Stimulated activated naive CD8-positive, alpha-beta T cell treated with anti-CD3 and anti-CD28 coated beads, Interleukin-15, Interleukin-2, amounts not matched to agents 100 ng/mL and 50 ng/mL, for 24 hours (primary cell): ENCODE measurements at regions not wholly inside any gene's neighbourhood (a gene's known extent, or its start where the extent isn't known, plus 50 kb on each side); places are given as distances from the start of the nearest gene placed in this dataset.

ENCODE experiments used
- H3K27ac Mint-ChIP-seq: one replicate; pipeline ENCODE4 v1.8.0; 2021; ENCODE audit warnings: mild to moderate bottlenecking, mixed read lengths
- H3K27me3 Mint-ChIP-seq: one replicate; pipeline ENCODE4 v1.8.0; 2021; ENCODE audit warnings: mixed read lengths
- H3K36me3 Mint-ChIP-seq: one replicate; pipeline ENCODE4 v1.8.0; 2021; ENCODE audit warnings: low read depth, mixed read lengths
- H3K4me1 Mint-ChIP-seq: one replicate; pipeline ENCODE4 v1.8.0; 2021; ENCODE audit warnings: low read depth, mixed read lengths
- H3K4me3 Mint-ChIP-seq: one replicate; pipeline ENCODE4 v1.8.0; 2021; ENCODE audit warnings: mild to moderate bottlenecking, mixed read lengths
- H3K9me3 Mint-ChIP-seq: one replicate; pipeline ENCODE4 v1.8.0; 2021; ENCODE audit warnings: mixed read lengths

GRCh38 chr10:111990734-111991133 is 192.8 kb downstream of the GPAM start:
- Mint-ChIP-seq H3K4me1 (no peaks in the 10 kb centered on the region), H3K27ac (no peak overlapping the region)

DNA sequence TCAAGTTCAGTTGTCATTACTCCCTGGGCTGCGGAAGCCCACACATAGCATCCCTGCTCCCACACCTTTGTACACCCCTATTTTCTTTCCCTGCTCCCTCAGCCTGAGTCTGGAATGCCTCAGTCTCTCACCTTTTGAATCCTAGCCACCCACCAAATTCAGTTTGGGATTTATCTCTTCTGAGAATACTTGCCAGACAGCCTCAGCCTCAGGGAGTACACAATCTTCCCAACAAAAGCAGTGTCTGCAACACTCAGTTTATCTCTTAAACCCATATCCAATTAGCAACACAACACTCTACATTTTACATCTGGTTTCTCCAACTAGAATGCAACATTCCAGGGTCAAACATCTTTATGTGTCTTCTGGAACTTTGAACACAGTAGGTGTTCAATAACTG is 190.2 kb downstream of the GPAM start:
- Mint-ChIP-seq H3K27me3 (peaks cover 8% of the 10 kb centered on the region), H3K4me1 (no peaks in the 10 kb centered on the region), H3K4me3 (no peak overlapping the region), H3K36me3 (no peaks in the 10 kb centered on the region), H3K9me3 (no peaks in the 10 kb centered on the region), H3K27ac (no peak overlapping the region)

More at GRCh38 chr10:111990734-111991133, 192.8 kb downstream of the GPAM start:
- Mint-ChIP-seq H3K27me3 (peaks cover 12% of the 10 kb centered on the region), H3K4me3 (no peak overlapping the region), H3K36me3 (no peaks in the 10 kb centered on the region), H3K9me3 (no peaks in the 10 kb centered on the region)

- Mint-ChIP-seq H3K4me3 (no peak overlapping the region), H3K27me3 (peaks cover 5% of the 10 kb centered on the region), H3K27ac (no peak overlapping the region), H3K9me3 (no peaks in the 10 kb centered on the region), H3K36me3 (no peaks in the 10 kb centered on the region), H3K4me1 (no peaks in the 10 kb centered on the region)
These were observed 189.6 kb downstream of the GPAM start for GRCh38 chr10:111993872-111994426.

DNA sequence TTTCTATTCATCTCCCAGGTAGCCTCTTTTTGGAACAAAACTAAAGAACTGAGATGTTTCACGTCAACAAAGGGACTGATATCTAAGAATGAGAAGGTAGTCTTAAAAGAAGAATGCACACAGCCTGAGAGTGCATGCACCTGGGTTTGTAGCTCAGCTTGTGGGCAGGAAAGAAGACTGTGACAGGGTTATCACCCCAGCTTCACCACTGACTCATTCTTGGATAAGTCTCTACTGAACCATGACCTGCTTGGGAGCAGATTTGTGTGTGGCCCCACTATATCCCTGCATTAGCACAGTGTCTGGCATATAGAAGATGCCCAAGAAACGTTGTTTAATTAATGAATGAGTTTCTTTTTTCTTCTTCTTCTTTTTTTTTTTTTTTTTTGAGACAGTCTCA is 187.5 kb downstream of the GPAM start:
- Mint-ChIP-seq H3K4me3 (no peak overlapping the region), H3K4me1 (no peaks in the 10 kb centered on the region), H3K36me3 (no peaks in the 10 kb centered on the region), H3K27me3 (peaks cover 5% of the 10 kb centered on the region), H3K27ac (no peak overlapping the region), H3K9me3 (no peaks in the 10 kb centered on the region)

GRCh38 chr10:111998728-111999127 is 184.8 kb downstream of the GPAM start:
- Mint-ChIP-seq H3K36me3 (no peaks in the 10 kb centered on the region), H3K27me3 (peaks cover 5% of the 10 kb centered on the region), H3K9me3 (no peaks in the 10 kb centered on the region), H3K27ac (no peak overlapping the region), H3K4me1 (no peaks in the 10 kb centered on the region), H3K4me3 (no peak overlapping the region)

DNA sequence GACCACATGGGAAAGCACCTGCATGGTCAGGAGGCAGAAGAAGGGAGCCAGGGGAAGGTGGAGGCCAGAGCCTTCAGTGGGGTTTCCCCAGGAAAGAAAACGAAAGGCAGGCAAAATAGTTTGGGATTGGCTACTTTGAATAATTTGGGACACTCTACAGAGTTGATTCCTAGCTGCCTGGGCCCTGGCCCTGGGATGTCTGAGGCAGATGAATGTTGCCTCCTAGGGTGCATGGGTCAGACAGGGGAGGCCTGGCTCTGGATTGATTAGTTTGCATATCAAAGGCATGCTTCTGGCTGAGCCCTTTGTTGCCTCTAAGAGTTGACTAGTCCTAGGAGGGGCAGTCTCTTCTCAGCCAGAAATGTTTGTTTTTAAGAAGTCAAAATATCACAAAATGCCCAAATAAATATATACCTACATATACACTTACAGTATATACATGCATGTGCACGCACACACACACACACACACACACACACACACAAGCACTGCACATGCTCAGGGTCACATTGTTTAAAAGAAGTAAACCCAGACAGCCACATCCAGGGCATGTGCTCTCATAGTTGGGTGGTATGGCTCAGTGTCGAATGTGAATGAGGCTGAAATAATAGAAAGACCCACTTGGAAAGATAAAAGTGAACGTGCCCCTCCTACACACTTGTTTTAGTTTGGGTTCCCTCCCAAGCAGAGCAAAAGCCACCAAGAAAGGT is 184.2 kb downstream of the GPAM start:
- Mint-ChIP-seq H3K4me1 (no peaks in the 10 kb centered on the region), H3K27ac (no peak overlapping the region), H3K9me3 (no peaks in the 10 kb centered on the region), H3K27me3 (peaks cover 5% of the 10 kb centered on the region), H3K4me3 (no peak overlapping the region), H3K36me3 (no peaks in the 10 kb centered on the region)

DNA sequence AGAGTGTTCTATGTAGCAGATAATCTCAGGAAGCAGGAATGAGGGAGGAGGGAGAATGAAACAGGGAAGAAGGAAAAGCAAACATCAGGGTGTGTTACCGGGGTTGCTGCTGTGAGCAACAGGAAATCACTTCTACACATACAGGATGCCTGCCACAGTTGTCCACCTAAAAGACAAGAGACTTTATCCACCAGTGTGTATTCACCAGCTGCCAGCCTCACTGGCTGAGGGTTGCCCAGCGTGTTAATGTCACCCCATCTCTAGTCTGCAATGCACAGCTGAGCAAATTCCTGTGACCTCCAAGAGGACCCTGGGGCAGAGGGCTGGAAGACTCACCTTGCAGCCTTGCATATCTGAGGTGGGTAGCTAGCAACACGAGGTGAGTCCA is 183.7 kb downstream of the GPAM start:
- H3K9me3 Mint-ChIP-seq: no peaks in the 10 kb centered on the region
- H3K36me3 Mint-ChIP-seq: no peaks in the 10 kb centered on the region
- no peaks in the 10 kb centered on the region for H3K4me1 Mint-ChIP-seq
- no peak overlapping the region for H3K4me3 Mint-ChIP-seq
- no peak overlapping the region for H3K27ac Mint-ChIP-seq
- H3K27me3 Mint-ChIP-seq: peaks cover 5% of the 10 kb centered on the region

- no peak overlapping the region for H3K27ac Mint-ChIP-seq
- H3K9me3 Mint-ChIP-seq: no peaks in the 10 kb centered on the region
- H3K4me3 Mint-ChIP-seq: no peak overlapping the region
- no peaks in the 10 kb centered on the region for H3K4me1 Mint-ChIP-seq
- peaks cover 4% of the 10 kb centered on the region for H3K27me3 Mint-ChIP-seq
- H3K36me3 Mint-ChIP-seq: no peaks in the 10 kb centered on the region
These were observed 183.1 kb downstream of the GPAM start for GRCh38 chr10:112000466-112000865.

GRCh38 chr10:112002206-112002605 is 181.4 kb downstream of the GPAM start:
- no peaks in the 10 kb centered on the region for H3K4me1 Mint-ChIP-seq
- H3K9me3 Mint-ChIP-seq: no peaks in the 10 kb centered on the region
- no peak overlapping the region for H3K27ac Mint-ChIP-seq
- no peaks in the 10 kb centered on the region for H3K36me3 Mint-ChIP-seq
- H3K27me3 Mint-ChIP-seq: no peaks in the 10 kb centered on the region
- no peak overlapping the region for H3K4me3 Mint-ChIP-seq

DNA sequence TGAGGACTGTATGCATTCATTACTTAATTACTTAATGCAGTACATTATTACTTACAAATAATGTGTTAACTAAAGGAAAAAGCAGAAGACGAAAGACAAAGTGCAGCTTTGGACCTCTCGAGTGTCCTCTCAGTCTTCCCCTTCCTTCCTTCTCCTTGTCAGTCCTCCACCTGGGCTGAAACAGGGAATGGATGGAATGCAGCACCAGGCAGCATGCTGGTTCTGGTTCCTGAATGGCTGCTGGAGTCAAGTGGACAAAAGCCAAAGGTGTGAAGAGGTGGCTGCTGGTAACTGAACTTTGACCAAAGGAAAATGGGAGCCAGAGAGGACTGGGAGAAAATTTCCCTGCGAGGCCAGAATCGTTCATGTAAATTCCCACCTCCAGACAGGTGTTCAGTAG is 179.5 kb downstream of the GPAM start:
- Mint-ChIP-seq H3K4me3 (no peak overlapping the region), H3K9me3 (no peaks in the 10 kb centered on the region), H3K4me1 (no peaks in the 10 kb centered on the region), H3K27me3 (no peaks in the 10 kb centered on the region), H3K36me3 (no peaks in the 10 kb centered on the region), H3K27ac (no peak overlapping the region)

DNA sequence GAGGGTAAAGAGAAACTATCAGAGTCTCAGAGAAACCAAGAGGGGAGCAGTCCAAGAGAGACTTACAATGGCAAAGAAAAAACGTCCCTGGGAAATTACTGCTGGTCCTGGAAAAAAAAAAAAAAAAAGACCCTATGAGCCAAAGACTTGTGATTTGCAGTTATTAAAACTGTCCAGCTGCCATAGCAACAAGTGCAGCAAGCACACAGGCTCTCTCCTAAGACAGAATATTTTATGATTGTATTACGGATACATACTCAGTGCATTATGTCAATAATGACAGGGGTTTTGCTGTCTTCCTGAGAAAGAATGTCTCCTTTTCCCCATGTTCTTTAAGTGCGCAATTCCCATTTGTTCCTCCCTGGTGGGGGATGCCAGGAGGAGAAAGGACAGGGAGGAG is 178.5 kb downstream of the GPAM start:
- Mint-ChIP-seq H3K27me3 (no peaks in the 10 kb centered on the region), H3K4me1 (no peaks in the 10 kb centered on the region), H3K9me3 (no peaks in the 10 kb centered on the region), H3K27ac (no peak overlapping the region), H3K36me3 (no peaks in the 10 kb centered on the region), H3K4me3 (no peak overlapping the region)

DNA sequence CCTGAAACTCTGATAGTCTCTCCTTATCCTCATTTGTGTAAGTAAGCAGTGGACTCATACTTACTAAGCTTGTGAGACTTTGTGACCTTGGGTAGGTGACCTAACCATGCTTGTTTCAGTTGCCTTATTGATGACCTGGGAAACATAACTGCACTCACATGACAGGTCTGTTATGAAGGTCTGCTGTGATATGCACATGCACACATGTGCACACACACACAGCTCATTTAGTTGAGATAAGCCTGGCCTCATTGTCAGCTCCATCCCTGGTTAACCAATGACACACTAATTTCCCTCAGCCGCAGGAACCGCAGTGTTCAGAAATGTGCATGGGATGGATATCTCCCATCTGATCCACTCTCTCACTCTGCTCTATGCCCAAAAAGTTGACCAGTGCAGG is 177.2 kb downstream of the GPAM start:
- Mint-ChIP-seq H3K27me3 (no peaks in the 10 kb centered on the region), H3K4me3 (no peak overlapping the region), H3K4me1 (no peaks in the 10 kb centered on the region), H3K27ac (no peak overlapping the region), H3K36me3 (no peaks in the 10 kb centered on the region), H3K9me3 (no peaks in the 10 kb centered on the region)

GRCh38 chr10:112006831-112007230 is 176.7 kb downstream of the GPAM start:
- Mint-ChIP-seq H3K36me3 (no peaks in the 10 kb centered on the region), H3K9me3 (no peaks in the 10 kb centered on the region), H3K4me1 (no peaks in the 10 kb centered on the region), H3K4me3 (no peak overlapping the region), H3K27me3 (no peaks in the 10 kb centered on the region), H3K27ac (no peak overlapping the region)

- no peak overlapping the region for H3K4me3 Mint-ChIP-seq
- no peaks in the 10 kb centered on the region for H3K36me3 Mint-ChIP-seq
- no peaks in the 10 kb centered on the region for H3K27me3 Mint-ChIP-seq
- no peak overlapping the region for H3K27ac Mint-ChIP-seq
- H3K4me1 Mint-ChIP-seq: no peaks in the 10 kb centered on the region
- peaks cover 4% of the 10 kb centered on the region for H3K9me3 Mint-ChIP-seq
These were observed 161.4 kb downstream of the GPAM start for GRCh38 chr10:112022196-112022595.

GRCh38 chr10:112024079-112024478 is 159.5 kb downstream of the GPAM start:
- Mint-ChIP-seq H3K27ac (no peak overlapping the region), H3K4me3 (no peak overlapping the region), H3K27me3 (no peaks in the 10 kb centered on the region), H3K36me3 (no peaks in the 10 kb centered on the region), H3K9me3 (peaks cover 4% of the 10 kb centered on the region), H3K4me1 (no peaks in the 10 kb centered on the region)

- Mint-ChIP-seq H3K36me3 (no peaks in the 10 kb centered on the region), H3K4me3 (no peak overlapping the region), H3K27ac (no peak overlapping the region), H3K4me1 (no peaks in the 10 kb centered on the region), H3K9me3 (peaks cover 4% of the 10 kb centered on the region), H3K27me3 (no peaks in the 10 kb centered on the region)
These were observed 158.3 kb downstream of the GPAM start for GRCh38 chr10:112025228-112025627.
